HG02884 (cell line): ENCODE measurements at regions not wholly inside any gene's neighbourhood (a gene's known extent, or its start where the extent isn't known, plus 50 kb on each side); places are given as distances from the start of the nearest gene placed in this dataset.

ENCODE experiments used
- ATAC-seq: cut with Tn5 transposase; IDR thresholded peaks from one replicate; pipeline ENCODE4 v1.9.1; 2021; ENCODE audit warnings: mild to moderate bottlenecking, moderate library complexity; ENCODE audit not compliant: unreplicated experiment

- ATAC-seq = no peak
These were observed 388.7 kb upstream of the TBX3 start for GRCh38 chr12:115072712-115073111.

- no peak for ATAC-seq
These were observed 386.3 kb upstream of the TBX3 start for GRCh38 chr12:115070313-115070712.

GRCh38 chr12:115064296-115064695, 380.3 kb upstream of the TBX3 start:
- ATAC-seq = no peak

- no peak for ATAC-seq
These were observed 378.8 kb upstream of the TBX3 start for GRCh38 chr12:115062741-115063140.

GRCh38 chr12:115060477-115061168, 376.6 kb upstream of the TBX3 start:
- no peak for ATAC-seq

GRCh38 chr12:115057445-115057844, 373.5 kb upstream of the TBX3 start:
- ATAC-seq = no peak

- no peak for ATAC-seq
These were observed 367.4 kb upstream of the TBX3 start for GRCh38 chr12:115051378-115051777.

GRCh38 chr12:115049614-115050013, 365.6 kb upstream of the TBX3 start:
- no peak for ATAC-seq

GRCh38 chr12:115046805-115047204, 362.8 kb upstream of the TBX3 start:
- ATAC-seq = no peak

GRCh38 chr12:115044073-115044472, 360.1 kb upstream of the TBX3 start:
- ATAC-seq = no peak

- no peak for ATAC-seq
These were observed 359.1 kb upstream of the TBX3 start for GRCh38 chr12:115043079-115043478.

GRCh38 chr12:115042341-115042740, 358.4 kb upstream of the TBX3 start:
- no peak for ATAC-seq

GRCh38 chr12:115037830-115038229, 353.9 kb upstream of the TBX3 start:
- ATAC-seq = no peak

- ATAC-seq = no peak
These were observed 351.6 kb upstream of the TBX3 start for GRCh38 chr12:115035535-115036107.

- no peak for ATAC-seq
These were observed 348.5 kb upstream of the TBX3 start for GRCh38 chr12:115032521-115032920.

- ATAC-seq = no peak
These were observed 346.0 kb upstream of the TBX3 start for GRCh38 chr12:115030017-115030416.

- ATAC-seq = no peak
These were observed 340.6 kb upstream of the TBX3 start for GRCh38 chr12:115024531-115024930.

GRCh38 chr12:115023279-115024265, 339.6 kb upstream of the TBX3 start:
- ATAC-seq = no peak

- ATAC-seq = no peak
These were observed 336.1 kb upstream of the TBX3 start for GRCh38 chr12:115020091-115020490.

- ATAC-seq = no peak
These were observed 333.4 kb upstream of the TBX3 start for GRCh38 chr12:115017346-115017745.

GRCh38 chr12:115013236-115013981, 329.4 kb upstream of the TBX3 start:
- no peak for ATAC-seq
